GM06990 (cell line): ENCODE measurements at regions not wholly inside any gene's neighbourhood (a gene's known extent, or its start where the extent isn't known, plus 50 kb on each side); places are given as distances from the start of the nearest gene placed in this dataset.

Experiments used
- DNase-seq: peaks from one replicate; pipeline ENCODE4 v3.0.0-alpha.2; 2011; ENCODE audit not compliant: insufficient read length; ENCODE audit errors: extremely low read depth
- H3K27me3 ChIP-seq: replicated peaks from 2 replicates; pipeline ENCODE4 v1.6.0; 2011; ENCODE audit warnings: low read length; ENCODE audit not compliant: control insufficient read depth, insufficient read depth
- H3K36me3 ChIP-seq: 2 replicates; pipeline ENCODE4 v1.5.1; 2011; ENCODE audit warnings: low read length; ENCODE audit not compliant: control insufficient read depth, insufficient read depth
- H3K4me3 ChIP-seq: replicated peaks from 2 replicates; pipeline ENCODE4 v1.5.1; 2011; ENCODE audit warnings: low read depth, mild to moderate bottlenecking, control low read depth, low read length
- TF ChIP-seq, protein P1 (sequence below): IDR thresholded peaks from 2 replicates; pipeline ENCODE4 v1.5.1; 2011; ENCODE audit warnings: low read length, control low read depth, mild to moderate bottlenecking, inconsistent platforms; ENCODE audit not compliant: insufficient read depth, poor library complexity, severe bottlenecking

DNA sequence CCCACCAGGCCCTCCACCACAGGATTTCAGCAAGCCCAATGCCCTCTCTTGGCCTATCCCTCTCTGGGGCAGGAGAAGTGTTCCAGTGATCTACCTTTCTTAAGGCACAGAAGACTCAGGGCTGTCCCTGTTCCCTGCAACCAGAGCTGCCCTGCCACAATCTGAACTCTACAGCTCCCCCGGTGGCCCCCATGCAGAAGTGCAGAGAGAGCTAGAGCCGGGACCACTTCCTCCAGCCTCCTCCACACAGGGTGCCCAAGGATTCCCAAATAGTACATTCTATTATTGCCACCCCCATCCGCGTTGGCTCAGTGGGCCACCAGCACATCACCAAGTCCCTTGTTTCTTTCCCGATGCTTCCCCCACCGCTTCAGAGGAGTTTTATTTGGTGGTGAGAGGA is 114.8 kb upstream of the PTPRM start:
- no peaks in the 10 kb centered on the region for H3K36me3 ChIP-seq
- no peak overlapping the region for H3K4me3 ChIP-seq
- no peaks in the 10 kb centered on the region for H3K27me3 ChIP-seq
- no peak for DNase-seq
- TF ChIP-seq, protein P1, sequence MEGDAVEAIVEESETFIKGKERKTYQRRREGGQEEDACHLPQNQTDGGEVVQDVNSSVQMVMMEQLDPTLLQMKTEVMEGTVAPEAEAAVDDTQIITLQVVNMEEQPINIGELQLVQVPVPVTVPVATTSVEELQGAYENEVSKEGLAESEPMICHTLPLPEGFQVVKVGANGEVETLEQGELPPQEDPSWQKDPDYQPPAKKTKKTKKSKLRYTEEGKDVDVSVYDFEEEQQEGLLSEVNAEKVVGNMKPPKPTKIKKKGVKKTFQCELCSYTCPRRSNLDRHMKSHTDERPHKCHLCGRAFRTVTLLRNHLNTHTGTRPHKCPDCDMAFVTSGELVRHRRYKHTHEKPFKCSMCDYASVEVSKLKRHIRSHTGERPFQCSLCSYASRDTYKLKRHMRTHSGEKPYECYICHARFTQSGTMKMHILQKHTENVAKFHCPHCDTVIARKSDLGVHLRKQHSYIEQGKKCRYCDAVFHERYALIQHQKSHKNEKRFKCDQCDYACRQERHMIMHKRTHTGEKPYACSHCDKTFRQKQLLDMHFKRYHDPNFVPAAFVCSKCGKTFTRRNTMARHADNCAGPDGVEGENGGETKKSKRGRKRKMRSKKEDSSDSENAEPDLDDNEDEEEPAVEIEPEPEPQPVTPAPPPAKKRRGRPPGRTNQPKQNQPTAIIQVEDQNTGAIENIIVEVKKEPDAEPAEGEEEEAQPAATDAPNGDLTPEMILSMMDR, result peak; percentile 51

- TF ChIP-seq, protein P1, result no peak
- H3K27me3 ChIP-seq, result no peaks in the 10 kb centered on the region
- no peak for DNase-seq
These were observed 112.7 kb upstream of the PTPRM start for GRCh38 chr18:7454429-7454828.

DNA sequence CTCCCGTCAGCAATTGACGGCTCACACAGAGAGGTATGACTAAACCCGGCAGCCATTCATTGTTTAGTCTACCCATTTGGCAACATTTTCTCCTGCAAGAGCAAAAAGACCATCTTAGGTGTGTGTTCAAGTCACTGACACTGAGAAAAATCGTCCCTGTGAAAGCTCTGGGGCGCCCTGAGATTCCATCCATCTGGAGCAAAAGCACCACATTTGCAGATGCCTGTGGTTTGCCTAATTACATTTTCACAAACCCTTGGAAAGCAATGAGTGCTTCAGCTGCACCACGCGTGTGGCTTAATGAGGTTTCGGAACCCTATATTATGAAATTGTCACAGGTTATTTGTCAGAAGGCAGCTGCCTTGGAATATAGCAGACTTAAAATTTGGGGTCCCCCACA is 110.7 kb upstream of the PTPRM start:
- no peak for DNase-seq
- H3K4me3 ChIP-seq, result no peak overlapping the region
- TF ChIP-seq, protein P1, result no peak
- no peaks in the 10 kb centered on the region for H3K27me3 ChIP-seq
- no peaks in the 10 kb centered on the region for H3K36me3 ChIP-seq

More at GRCh38 chr18:7454429-7454828, 112.7 kb upstream of the PTPRM start:
- Histone ChIP-seq H3K4me3 (no peak overlapping the region), H3K36me3 (no peaks in the 10 kb centered on the region)

DNA sequence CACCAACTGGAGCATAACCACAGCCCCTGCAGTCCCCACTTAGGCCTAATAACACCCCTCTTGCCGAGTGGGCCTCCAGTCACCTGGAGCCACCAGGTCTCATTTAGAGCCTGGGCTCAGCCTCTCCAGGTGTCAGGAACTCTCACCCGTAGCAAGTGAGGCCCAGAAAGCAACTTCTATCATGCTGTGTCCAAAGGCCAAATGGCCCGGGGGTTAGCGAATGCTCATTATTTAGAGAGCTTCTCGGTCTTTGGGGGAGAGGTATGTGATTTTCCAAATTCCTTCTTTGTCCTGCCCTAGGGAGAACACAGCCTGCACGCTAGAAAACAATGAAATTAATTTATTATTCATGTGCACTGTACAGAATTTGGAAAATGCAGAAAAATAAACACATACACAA is 109.9 kb upstream of the PTPRM start:
- Histone ChIP-seq H3K36me3 (no peaks in the 10 kb centered on the region), H3K4me3 (no peak overlapping the region), H3K27me3 (no peaks in the 10 kb centered on the region)
- TF ChIP-seq, protein P1, result no peak
- DNase-seq, result no peak

DNA sequence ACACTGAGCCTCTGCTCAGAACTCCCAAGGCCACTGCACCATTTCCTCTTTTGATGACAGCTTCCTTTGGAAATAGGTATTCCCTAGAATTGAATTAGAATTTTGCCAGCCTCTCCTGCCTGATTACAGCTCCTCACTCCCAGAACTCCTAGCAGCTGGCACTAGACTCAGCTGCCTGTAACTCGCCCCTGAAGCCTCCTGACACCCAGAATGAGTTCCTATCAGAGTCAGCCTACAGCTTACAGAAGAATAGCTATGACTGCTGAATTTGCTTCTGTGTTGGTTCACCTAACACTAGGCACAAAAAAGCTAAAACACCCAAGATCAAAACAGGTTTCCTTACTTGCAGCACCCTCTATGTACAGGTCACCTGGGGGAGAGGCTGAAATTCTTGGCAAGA is 108.2 kb upstream of the PTPRM start:
- DNase-seq, result no peak
- TF ChIP-seq, protein P1, result no peak
- H3K27me3 ChIP-seq, result no peaks in the 10 kb centered on the region
- H3K36me3 ChIP-seq, result no peaks in the 10 kb centered on the region
- H3K4me3 ChIP-seq, result no peak overlapping the region
